Esophagus (tissue), 2 donors: ENCODE measurements at regions not wholly inside any gene's neighbourhood (a gene's known extent, or its start where the extent isn't known, plus 50 kb on each side); places are given as distances from the start of the nearest gene placed in this dataset.

ENCODE experiments used
- H3K27ac ChIP-seq, 2 donors: one replicate each; pipeline ENCODE4 v1.5.1; 2013; ENCODE audit warnings: low read depth in 2 of 2, mild to moderate bottlenecking in 2 of 2, inconsistent platforms in 1 of 2, low read length in 1 of 2, moderate library complexity in 1 of 2
- H3K27me3 ChIP-seq, 2 donors: one replicate each; pipeline ENCODE4 v1.6.1; 2013; ENCODE audit warnings: low read length in 2 of 2, control low read depth in 1 of 2, mild to moderate bottlenecking in 1 of 2; ENCODE audit not compliant: insufficient read depth in 2 of 2, control insufficient read depth in 1 of 2
- H3K36me3 ChIP-seq, 2 donors: one replicate each; pipeline ENCODE4 v1.6.1; 2013; ENCODE audit warnings: low read length in 1 of 2; ENCODE audit not compliant: control insufficient read depth in 2 of 2, insufficient read depth in 2 of 2
- H3K4me1 ChIP-seq, 2 donors: one replicate each; pipeline ENCODE4 v1.6.1; 2013; ENCODE audit warnings: low read length in 1 of 2; ENCODE audit not compliant: control insufficient read depth in 2 of 2, insufficient read depth in 2 of 2
- H3K4me3 ChIP-seq, 2 donors: one replicate each; pipeline ENCODE4 v1.5.1; 2013; ENCODE audit warnings: low read length in 2 of 2, mild to moderate bottlenecking in 2 of 2, low read depth in 1 of 2, moderate library complexity in 1 of 2
- H3K9me3 ChIP-seq, 2 donors: one replicate each; pipeline ENCODE4 v1.6.1; 2013; ENCODE audit warnings: mild to moderate bottlenecking in 2 of 2, low read depth in 1 of 2, low read length in 1 of 2, moderate library complexity in 1 of 2; ENCODE audit not compliant: control insufficient read depth in 2 of 2, insufficient read depth in 1 of 2
- WGBS, 2 donors: extraction: QIAGEN DNeasy Blood & Tissue Kit; methylation state at CpG; one replicate each; pipeline ENCODE4 v1.1.7; 2013; 5-methylcytosine and 5-hydroxymethylcytosine counted together
- donor health status: healthy with polysubstance abuse.
- donor health status: Bipolar disorder and iron deficiency.

GRCh38 chr13:70310396-70311119 is 202.3 kb upstream of the KLHL1 start:
- Histone ChIP-seq H3K9me3 (peaks cover 0 to 3% of the 10 kb centered on the region in 2 donors), H3K4me1 (no peaks in the 10 kb centered on the region), H3K27me3 (no peaks in the 10 kb centered on the region), H3K27ac (no peak overlapping the region), H3K4me3 (no peak overlapping the region), H3K36me3 (no peaks in the 10 kb centered on the region)
- WGBS, 2 donors: 29 to 30% methylated on average over 4 of the region's 4 CpGs

- Histone ChIP-seq H3K9me3 (peaks cover 8 to 13% of the 10 kb centered on the region in 2 donors), H3K36me3 (no peaks in the 10 kb centered on the region), H3K4me1 (no peaks in the 10 kb centered on the region), H3K27ac (no peak overlapping the region), H3K27me3 (no peaks in the 10 kb centered on the region), H3K4me3 (no peak overlapping the region)
- WGBS, 2 donors: 83 to 90% methylated on average over 12 of the region's 12 CpGs
Measured at GRCh38 chr13:70297189-70297616, 189.0 kb upstream of the KLHL1 start.

- H3K4me3 ChIP-seq: no peak overlapping the region
- whole genome bisulfite sequencing, 2 donors: 54 to 58% methylated on average over 1 of the region's 1 CpG
- no peaks in the 10 kb centered on the region for H3K9me3 ChIP-seq
- no peaks in the 10 kb centered on the region for H3K36me3 ChIP-seq
- H3K27me3 ChIP-seq: no peaks in the 10 kb centered on the region
- H3K4me1 ChIP-seq: no peaks in the 10 kb centered on the region
- no peak overlapping the region for H3K27ac ChIP-seq
Measured at GRCh38 chr13:70284371-70284770, 176.1 kb upstream of the KLHL1 start.

- H3K9me3 ChIP-seq: no peaks in the 10 kb centered on the region
- H3K4me3 ChIP-seq: no peak overlapping the region
- H3K36me3 ChIP-seq: no peaks in the 10 kb centered on the region
- 48 to 57% methylated on average over 1 of the region's 1 CpG for WGBS, 2 donors
- no peaks in the 10 kb centered on the region for H3K4me1 ChIP-seq
- no peak overlapping the region for H3K27ac ChIP-seq
- no peaks in the 10 kb centered on the region for H3K27me3 ChIP-seq
Measured at GRCh38 chr13:70275841-70276240, 167.6 kb upstream of the KLHL1 start.

- H3K36me3 ChIP-seq: no peaks in the 10 kb centered on the region
- no peak overlapping the region for H3K27ac ChIP-seq
- 92 to 93% methylated on average over 22 of the region's 22 CpGs for WGBS, 2 donors
- H3K4me1 ChIP-seq: no peaks in the 10 kb centered on the region
- H3K4me3 ChIP-seq: no peak overlapping the region
- H3K9me3 ChIP-seq: peaks cover 0 to 9% of the 10 kb centered on the region in 2 donors
- no peaks in the 10 kb centered on the region for H3K27me3 ChIP-seq
Measured at GRCh38 chr13:70255406-70255991, 147.2 kb upstream of the KLHL1 start.

GRCh38 chr13:70253834-70254233 is 145.6 kb upstream of the KLHL1 start:
- WGBS, 2 donors: 9 to 16% methylated on average over 1 of the region's 1 CpG
- Histone ChIP-seq H3K4me1 (no peaks in the 10 kb centered on the region), H3K9me3 (peaks cover 3 to 9% of the 10 kb centered on the region in 2 donors), H3K4me3 (no peak overlapping the region), H3K36me3 (no peaks in the 10 kb centered on the region), H3K27ac (no peak overlapping the region), H3K27me3 (no peaks in the 10 kb centered on the region)

GRCh38 chr13:70253411-70253810 is 145.2 kb upstream of the KLHL1 start:
- no peaks in the 10 kb centered on the region for H3K27me3 ChIP-seq
- H3K4me1 ChIP-seq: no peaks in the 10 kb centered on the region
- H3K9me3 ChIP-seq: peaks cover 3 to 9% of the 10 kb centered on the region in 2 donors
- no peaks in the 10 kb centered on the region for H3K36me3 ChIP-seq
- no peak overlapping the region for H3K4me3 ChIP-seq
- no peak overlapping the region for H3K27ac ChIP-seq
- 33 to 42% methylated on average over 2 of the region's 2 CpGs for WGBS, 2 donors

GRCh38 chr13:70249332-70250064 is 141.2 kb upstream of the KLHL1 start:
- H3K4me1 ChIP-seq: no peaks in the 10 kb centered on the region
- H3K27me3 ChIP-seq: no peaks in the 10 kb centered on the region
- no peak overlapping the region for H3K4me3 ChIP-seq
- 85 to 88% methylated on average over 8 of the region's 8 CpGs for WGBS, 2 donors
- H3K27ac ChIP-seq: no peak overlapping the region
- H3K9me3 ChIP-seq: peaks cover 0 to 3% of the 10 kb centered on the region in 2 donors
- H3K36me3 ChIP-seq: no peaks in the 10 kb centered on the region

GRCh38 chr13:70237131-70237530 is 128.9 kb upstream of the KLHL1 start:
- Histone ChIP-seq H3K27ac (no peak overlapping the region), H3K4me3 (no peak overlapping the region), H3K36me3 (no peaks in the 10 kb centered on the region), H3K9me3 (peaks cover 0 to 5% of the 10 kb centered on the region in 2 donors), H3K27me3 (no peaks in the 10 kb centered on the region), H3K4me1 (no peaks in the 10 kb centered on the region)
